SK-N-DZ (cell line): ENCODE measurements at regions not wholly inside any gene's neighbourhood (a gene's known extent, or its start where the extent isn't known, plus 50 kb on each side); places are given as distances from the start of the nearest gene placed in this dataset.

Experiments
- DNase-seq: peaks from one replicate; pipeline ENCODE4 v3.0.0-alpha.2; 2015; ENCODE audit warnings: low spot score

DNA sequence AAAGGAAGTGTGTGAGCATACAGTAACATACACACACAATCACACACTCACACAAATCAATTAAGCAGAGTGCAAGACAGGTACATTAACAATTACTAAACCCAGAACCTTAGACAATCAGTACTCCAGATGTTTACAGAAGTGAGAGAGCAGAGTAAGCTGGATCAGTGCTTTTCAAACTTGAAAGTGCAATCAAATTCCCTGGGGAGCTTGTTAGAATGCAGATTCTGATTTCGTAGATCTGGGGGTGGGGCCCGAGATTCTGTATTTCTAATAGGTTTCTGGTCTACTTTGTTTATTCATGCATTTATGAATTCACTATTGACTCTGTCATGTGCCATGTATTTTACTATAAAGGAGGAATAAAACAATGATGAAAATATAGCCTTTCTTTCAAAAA, 179.6 kb upstream of the PHYHIPL start:
- no peak for DNase-seq

DNA sequence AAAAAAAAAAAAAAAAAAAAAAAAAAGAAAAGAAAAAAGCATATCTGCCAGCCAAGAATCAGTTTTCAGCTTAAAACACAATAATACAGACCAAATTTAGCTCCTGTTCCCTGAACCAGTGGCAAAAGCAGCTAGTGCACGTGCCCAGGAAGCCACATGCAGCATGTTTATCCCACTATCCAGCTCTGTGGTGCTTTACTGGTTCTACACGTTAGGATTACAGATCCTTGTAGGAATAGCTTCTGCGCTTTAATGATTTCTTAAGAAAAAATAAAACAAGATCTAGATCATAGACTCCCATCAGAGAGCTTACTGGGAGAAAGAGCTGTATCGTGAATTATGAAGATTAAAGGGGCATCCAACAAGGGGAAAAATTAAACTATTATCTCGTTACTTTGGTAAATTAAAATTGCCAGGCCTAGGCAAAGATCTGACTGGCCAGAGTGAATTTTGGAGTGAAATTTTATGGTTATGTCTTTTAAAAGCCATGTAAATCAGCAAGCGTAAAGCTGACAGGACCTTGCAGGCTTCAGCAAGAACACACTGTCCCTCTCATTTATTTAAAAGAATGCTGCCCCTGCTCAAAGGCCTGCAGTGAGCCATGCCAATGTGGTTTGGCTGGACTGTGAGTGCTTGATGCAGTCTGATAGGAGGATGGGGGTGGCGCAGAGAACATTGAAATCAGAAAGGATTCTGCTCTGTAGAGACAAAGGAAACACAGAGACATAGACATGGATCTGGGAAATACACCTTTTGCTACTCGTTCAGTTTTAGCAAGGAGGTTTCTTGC, 177.3 kb upstream of the PHYHIPL start:
- DNase-seq, result no peak

DNA sequence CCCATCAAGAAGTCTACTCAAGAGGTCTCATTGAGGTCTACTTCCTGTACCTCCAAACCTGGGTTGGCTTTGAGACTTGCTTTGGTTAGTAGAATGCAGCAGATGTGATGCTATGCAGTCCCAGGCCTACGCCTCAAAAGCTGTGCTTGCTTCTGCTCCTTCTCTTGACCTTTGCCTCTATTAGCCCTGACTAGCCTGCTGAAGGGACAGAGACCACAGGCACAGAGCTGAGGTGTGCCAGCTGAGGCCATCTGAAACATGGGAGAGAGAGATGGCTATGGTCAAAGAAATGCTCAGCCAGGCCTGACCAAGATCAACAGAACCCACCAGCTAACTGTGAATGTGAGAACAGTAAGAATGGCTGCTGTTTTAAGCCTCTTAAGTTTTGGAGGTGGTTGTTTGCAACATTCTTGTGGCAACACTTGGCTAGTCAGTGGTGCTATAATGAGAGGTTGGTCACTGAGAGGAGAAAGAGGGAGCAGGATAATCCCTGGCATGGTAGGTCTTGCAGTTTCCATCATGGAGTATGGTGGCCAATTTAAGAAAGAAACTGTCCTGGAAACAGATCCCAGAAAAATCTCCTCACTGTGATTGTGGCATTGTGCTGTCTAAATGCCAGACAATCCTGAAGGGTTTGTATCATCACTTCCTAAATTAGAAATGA, 176.1 kb upstream of the PHYHIPL start:
- no peak for DNase-seq

DNA sequence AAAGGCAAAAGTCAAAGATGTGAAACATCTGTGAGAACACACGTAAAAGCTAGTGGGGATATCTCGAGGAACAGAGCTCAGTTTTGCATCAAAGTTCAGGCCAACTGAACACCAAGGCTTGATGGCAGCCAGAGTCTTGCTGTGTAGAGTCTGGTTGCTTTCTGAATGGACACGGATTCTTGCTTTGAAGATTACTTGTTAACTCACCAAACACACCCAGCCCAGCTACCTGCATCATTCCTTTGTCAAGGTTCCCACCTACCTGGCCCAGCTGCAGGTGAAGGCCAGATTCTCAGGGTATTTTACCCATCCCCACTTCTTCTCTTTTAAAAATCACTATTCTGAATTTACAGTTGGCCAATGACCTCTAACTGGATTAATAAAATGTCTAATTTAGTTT, 174.4 kb upstream of the PHYHIPL start:
- no peak for DNase-seq

DNA sequence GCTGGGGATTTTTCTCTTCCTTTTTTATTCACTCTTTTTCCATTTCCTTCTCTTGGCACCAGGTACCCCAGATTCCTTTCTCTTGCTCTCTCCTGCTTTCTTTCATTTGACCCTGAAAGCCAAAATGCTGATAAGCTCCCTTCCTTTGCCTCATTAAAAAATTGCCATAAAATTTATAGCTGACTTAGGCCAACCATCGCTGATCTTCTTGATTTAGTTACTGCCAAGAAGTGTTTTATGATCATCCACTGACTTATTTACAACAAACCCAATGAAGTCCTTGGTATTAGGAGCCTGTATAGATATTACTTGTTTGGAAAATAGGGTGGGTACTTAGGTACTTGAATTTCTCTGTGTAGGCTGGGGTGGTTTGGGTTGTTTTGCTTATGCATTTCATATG, 173.2 kb upstream of the PHYHIPL start:
- DNase-seq, result no peak

DNA sequence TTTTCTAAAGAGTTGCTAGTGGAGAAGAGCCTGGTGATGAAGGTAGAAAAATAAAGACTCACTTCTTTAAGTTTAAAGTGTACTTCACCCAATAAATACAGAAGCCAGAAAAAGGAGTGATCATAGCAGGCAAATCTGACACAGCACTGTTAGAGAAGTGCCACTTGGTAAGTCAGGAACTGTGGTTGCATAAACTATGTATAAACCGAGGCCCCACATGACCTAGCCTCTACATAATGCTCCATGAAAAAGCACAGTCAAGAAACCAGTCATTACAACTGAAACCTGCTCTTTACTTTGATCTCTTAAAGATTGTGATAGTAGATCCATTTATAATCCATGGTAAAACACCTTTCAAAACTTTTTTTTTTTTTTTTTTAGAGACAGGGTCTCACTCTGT, 172.1 kb upstream of the PHYHIPL start:
- DNase-seq, result no peak

DNA sequence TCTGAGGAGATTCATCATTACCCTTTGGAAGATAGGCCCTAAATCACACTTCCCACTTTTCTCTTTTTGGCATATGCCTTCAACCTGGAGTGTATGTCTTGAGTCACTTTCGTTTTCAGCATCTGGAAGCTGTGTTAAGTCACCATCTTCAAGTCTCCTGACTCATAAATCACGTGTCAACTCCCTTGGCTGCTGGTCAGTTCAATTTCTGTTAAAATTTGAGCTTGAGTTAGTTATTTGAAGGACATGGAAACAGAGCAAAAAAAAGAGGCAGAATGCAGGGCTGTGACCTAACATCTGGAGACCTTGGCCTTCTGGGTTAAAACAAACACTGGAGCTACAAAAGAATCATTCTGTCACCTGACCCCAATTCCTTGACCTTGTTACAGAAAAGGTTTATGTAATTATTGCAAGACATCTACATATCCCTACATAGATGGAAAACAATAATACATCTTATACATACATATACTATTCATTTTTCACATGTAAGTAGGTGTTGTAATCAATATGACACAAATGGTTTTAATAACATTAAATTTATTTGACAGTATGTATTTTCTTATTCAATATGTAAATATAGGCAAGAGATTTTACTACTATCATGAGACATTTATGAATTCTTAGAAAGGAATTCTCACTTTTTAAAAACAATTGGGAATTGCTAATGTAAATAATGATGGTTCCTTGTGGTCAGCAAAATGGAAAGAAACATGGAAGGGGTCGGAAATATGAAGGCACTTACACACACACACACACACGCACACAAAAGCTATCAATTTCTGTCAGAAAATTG, 169.7 kb upstream of the PHYHIPL start:
- DNase-seq, result no peak

DNA sequence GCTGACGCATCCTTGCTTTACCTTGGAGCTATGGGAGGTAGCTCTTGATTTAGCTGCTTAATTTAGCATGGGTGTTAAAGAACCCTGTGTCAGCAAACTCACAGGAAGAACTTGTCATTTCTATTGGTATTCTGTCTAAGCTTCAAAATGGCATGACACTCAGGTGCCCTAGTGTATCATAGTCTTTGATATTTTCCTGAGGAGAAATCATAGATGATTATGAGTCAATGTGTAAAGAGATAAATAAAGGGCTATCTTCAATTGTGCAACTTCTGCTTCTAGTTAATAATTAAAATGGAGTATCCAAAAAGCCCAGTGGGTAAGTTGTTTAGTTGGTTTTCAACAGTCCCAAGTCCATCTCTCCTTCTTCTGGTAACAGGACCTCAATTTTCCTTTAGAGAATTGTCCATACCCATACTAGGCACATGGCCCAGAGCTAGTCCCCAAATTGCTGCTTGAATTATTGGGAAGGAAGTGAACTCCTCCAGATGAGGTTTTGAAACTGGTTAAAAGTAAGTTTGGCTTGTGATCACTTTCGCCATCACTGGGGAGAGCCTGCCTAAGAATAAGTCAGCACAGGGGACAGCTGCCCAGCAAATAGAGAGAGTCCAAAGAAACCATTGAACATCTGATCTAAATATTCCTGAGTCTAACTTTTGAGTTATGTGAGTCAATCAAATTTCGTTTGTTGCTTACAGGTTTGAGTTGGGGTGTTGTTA, 169.0 kb upstream of the PHYHIPL start:
- DNase-seq, result no peak

DNA sequence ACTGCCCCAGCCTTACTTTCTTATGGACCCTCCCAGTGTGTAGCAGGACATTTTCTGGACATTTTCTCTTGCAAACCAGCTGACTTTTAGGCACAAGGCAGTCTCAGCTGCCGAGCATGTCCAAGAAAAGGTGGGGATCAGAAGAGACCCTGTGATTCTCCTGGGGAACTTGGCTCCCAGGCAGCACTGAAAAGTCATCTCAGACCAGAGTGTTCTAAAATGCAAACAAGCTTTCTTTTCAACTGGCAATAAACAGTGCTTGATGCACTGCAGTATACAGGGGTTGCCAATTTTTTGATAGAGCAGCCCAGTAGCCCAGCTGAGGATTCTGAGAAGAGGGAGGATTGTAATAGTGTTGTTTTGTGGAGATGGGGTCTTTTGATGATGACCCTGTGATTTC, 168.0 kb upstream of the PHYHIPL start:
- no peak for DNase-seq

DNA sequence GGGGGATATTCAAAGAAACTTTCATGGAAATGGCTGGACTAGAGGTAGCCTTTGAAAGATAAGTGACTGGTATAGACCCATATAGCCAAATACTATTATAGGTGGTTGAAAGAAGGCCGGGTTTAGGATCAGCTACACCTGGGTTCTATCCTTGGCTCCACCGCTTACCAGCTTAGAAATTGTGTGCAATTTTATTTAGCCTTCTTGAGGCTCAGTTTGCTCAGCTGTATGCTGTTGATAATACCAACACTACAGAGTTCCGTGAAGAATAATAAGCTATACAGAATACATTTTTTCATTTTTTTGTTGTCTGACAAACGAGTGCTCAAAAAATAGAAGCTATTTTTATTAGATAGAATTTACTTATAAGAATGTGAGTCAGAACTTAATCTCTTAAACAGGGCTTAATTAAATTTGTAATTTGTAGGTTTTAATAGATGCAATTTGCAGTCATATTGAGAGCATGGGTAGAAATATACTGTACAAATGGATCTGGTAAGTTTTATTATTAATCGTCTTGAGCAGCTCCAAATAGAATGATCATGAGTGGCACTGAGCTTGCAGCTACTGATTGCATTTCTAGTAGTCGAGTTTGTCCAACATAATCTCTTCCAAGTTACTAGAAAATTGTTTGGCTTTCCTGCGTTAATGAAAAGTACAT, 164.3 kb upstream of the PHYHIPL start:
- no peak for DNase-seq

DNA sequence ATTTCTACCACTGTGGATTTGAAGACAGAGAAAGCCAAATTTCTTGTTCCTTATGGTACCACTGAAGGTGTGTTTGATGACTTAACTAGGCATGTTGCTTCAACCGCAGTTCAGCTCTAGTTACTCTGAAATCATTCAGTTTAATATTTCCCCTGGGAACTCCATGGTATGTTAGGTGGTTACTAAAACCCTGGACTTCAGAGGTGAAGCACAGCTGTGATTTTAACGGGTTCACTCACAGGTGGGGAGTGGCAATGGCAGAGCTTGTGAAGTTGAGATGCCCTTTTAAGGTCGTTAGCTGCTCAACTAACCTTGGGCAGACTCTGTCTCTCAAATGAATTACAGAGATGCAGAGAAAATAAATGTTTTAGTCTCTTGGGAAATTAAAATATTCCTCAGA, 163.6 kb upstream of the PHYHIPL start:
- no peak for DNase-seq

DNA sequence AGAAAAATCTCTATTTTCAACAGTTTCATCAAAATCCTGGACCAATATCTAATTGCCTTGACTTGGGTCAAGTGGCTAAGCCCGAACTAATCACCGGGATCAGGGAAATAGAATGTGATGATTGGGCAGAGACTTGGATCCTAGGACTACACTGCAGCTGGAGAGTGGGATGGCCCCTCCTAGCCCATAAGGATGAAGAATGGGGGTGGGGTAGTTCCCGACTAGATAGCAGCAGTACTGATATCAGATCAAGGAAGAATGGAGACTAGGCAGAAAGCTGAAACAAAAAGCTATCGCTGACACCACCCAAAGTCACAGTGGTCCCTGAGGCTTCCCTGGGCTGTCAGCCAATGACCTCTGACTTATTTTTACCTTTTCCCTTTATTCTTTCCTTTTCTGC, 160.4 kb upstream of the PHYHIPL start:
- no peak for DNase-seq

DNA sequence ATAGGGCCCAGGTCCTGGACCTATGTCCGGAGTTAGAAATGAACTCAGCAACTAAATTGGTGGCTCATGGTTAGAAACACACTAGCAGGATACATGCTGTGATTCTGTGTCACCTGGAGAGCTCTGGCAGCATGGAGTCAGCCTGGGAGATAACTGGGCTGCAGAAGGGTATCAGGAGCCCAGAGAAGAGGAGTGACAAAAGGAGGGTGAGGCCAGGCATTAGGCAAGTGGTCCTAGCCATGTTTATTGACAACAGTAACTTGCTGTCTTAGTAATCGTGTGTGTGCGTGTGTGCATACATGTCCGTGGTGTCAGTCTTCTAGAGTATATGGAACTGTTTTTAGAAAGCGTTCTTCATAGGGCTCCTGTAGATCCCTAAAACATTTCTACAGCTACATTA, 157.5 kb upstream of the PHYHIPL start:
- no peak for DNase-seq

DNA sequence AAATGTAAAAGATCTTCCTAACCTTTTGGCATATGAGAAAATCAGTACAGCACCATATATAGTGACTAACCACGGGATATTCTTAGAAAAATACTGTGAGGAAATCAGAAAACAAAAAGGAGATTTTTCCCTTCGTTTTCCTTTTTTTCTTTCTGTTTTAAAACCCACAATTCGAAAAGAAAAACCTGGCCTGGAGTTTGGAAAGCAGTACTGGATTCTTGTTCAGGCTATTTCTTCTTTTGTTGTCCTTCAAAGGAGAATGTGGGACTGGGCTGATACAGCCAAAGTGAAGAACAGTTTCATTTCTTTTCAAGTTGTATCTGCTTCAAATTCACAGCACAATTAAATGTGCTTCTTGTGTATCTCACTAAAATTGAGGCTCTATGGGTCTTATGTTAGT, 156.8 kb upstream of the PHYHIPL start:
- no peak for DNase-seq

DNA sequence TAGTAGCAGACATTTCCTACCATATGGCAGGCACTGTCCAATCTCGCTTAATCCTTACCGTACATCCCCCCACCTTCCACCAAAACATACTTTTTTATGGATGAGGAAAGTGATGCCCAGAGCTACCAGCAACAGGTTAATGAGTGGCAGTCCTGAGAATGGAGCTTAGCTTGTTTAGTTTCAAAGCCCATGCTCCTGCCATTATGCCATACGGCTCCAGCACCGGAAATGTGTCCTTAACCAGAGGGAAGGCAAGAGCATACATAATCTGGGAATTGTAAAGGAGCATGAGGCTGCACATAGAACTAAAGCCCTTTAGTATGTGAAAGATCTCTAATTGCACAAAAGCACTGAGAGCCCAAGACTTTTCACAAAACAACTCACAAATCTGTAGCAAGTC, 155.9 kb upstream of the PHYHIPL start:
- DNase-seq, result no peak

DNA sequence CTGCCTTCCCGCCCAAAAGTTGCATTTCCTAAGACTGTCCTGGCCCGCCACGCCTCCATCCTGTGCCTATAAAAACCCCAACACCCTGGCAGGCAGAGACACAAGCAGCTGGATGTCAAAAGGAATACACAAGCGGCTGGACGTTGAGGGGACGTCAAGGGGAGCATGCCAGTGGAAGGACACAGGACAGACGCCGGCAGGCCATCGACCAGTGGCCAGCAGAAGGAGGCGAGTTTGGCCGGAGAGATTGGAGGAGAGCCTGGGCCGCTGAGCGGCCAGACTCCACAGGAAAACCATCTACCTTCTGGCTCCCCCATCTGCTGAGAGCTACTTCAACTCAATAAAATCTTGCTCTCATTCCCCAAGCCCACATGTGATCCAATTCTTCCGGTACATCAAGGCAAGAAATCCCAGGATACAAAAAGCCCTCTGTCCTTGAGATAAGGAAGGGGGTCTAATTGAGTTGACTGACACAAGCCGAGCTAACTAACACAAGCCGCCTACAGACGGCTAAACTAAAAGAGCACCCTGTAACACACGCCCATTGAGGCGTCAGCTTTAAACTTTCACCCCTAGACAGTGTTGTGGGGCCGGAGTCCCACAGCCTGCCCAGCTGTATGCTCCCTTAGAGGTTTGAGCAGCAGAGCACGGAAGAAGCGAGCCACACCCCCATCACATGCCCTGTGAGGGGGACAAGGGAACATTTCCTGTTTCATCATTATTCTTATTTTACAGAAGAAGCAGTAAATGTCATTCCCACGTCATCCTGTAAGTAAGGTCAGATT, 150.3 kb upstream of the PHYHIPL start:
- no peak for DNase-seq

DNA sequence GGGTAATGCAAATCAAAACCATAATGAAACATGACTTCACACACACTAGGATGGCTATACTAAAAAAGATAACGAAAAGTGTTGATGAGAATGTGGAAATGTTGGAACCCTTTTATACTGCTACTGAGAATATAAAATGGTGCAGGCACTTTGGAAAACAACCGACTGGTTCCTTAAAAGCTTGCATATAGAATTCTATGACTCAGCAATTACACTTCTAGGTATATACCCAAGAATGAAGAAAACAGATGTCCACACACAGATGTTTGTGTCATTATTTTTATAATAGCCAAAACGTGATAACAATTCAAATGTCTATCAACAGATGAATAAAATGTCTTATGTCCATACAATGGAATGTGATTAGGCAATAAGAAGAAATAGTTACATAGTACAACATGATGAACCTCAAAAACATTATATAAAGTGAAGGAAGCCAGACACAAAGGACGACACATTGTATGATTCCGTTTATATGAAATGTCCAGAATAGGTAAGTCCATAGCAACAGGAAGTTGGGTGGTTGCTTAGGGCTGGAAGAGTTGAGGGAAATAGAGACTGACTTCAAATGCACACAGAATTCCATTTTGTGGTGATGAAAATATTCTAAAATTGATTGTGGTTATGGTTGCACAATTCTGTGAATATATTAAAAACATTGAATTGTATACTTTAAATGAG, 148.3 kb upstream of the PHYHIPL start:
- no peak for DNase-seq

DNA sequence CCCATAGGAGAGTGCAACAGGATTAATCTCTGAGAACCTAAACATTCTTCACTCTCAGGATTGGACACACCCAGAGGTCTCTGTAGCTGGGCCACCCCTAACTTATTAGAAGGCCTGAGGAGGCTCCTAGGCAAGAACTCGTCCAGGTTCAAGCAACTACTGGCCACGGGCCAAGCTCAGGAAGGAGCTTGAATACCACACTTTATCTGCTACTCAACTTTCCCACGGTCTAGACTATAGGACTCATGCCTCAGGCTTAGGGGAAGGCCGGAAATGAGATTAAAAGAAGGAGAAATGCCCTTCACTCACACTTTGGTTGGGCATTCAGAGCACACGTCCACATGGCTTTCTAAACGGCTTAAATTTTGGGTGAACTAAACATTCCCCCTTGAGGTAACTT, 142.8 kb upstream of the PHYHIPL start:
- no peak for DNase-seq

DNA sequence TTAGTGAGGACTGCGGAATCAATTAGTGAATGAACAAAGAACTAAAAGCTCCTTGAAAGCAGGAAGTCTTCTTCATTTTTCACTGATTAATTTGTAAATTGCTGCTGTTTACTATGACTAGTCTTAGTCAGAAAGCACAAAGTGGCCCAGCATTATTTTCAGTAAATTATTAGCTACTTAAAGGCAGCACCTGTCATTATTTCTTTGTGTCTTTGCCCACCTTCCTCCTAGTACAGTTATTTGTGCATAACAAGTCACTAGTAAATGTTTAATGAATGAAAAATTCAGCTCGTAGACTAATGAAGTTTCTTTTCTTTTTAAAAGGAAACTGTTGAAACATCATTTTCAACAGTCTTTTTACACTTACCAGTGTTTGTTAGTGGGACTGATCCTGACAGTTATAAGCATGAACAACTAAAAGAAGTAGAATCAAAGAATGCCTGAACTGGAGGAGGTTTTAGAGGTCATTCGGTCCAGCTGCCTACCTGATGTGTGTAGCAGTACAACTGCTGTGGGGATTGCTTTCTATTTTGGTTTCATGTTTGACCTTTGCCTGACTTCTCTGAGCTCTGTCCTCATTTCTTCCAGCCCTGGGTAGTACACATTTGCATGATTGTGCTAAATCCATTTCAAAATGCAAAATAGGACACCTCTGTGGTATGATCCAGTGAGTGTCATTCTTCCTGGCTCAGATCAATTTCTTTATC, 140.0 kb upstream of the PHYHIPL start:
- no peak for DNase-seq

DNA sequence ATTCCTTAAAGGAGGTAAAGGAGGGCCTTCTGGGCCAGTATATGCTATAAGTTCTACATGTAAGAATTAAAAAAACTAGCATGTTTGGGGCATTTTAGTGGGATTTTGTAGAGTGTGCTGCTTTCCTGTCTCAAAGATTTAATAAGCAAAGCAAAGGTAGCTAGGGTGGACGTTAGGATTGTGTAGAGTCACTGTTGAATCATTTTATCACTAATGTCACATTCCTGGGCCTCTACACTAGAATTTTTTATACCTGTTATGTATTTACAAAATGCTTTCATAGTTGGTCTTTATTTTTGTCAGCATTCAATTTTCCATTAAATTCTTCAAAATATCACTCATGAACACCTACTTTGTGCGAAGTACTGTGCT, 139.4 kb upstream of the PHYHIPL start:
- DNase-seq, result no peak
